ENCODE measurements at regions not wholly inside any gene's neighbourhood (a gene's known extent, or its start where the extent isn't known, plus 50 kb on each side); places are given as distances from the start of the nearest gene placed in this dataset.

GRCh38 chr2:20914771-20915170, 91.9 kb upstream of the LDAH start:
- TF ChIP-seq, protein P1, sequence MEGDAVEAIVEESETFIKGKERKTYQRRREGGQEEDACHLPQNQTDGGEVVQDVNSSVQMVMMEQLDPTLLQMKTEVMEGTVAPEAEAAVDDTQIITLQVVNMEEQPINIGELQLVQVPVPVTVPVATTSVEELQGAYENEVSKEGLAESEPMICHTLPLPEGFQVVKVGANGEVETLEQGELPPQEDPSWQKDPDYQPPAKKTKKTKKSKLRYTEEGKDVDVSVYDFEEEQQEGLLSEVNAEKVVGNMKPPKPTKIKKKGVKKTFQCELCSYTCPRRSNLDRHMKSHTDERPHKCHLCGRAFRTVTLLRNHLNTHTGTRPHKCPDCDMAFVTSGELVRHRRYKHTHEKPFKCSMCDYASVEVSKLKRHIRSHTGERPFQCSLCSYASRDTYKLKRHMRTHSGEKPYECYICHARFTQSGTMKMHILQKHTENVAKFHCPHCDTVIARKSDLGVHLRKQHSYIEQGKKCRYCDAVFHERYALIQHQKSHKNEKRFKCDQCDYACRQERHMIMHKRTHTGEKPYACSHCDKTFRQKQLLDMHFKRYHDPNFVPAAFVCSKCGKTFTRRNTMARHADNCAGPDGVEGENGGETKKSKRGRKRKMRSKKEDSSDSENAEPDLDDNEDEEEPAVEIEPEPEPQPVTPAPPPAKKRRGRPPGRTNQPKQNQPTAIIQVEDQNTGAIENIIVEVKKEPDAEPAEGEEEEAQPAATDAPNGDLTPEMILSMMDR (IDR thresholded peaks at IDR 0.05; ENCODE audit: insufficient read depth, low read length), result no peak
- no peak for TF ChIP-seq POLR2AphosphoS5 (IDR thresholded peaks at IDR 0.05; ENCODE audit: low read depth)
- no peak for TF ChIP-seq GABPA (IDR thresholded peaks at IDR 0.05; ENCODE audit: low read depth)

All from HL-60 (cell line).